ENCODE measurements at regions not wholly inside any gene's neighbourhood (a gene's known extent, or its start where the extent isn't known, plus 50 kb on each side); places are given as distances from the start of the nearest gene placed in this dataset.
A peak's percentile ranks its signal among the peaks of the same experiment; 100 is the strongest.

DNA sequence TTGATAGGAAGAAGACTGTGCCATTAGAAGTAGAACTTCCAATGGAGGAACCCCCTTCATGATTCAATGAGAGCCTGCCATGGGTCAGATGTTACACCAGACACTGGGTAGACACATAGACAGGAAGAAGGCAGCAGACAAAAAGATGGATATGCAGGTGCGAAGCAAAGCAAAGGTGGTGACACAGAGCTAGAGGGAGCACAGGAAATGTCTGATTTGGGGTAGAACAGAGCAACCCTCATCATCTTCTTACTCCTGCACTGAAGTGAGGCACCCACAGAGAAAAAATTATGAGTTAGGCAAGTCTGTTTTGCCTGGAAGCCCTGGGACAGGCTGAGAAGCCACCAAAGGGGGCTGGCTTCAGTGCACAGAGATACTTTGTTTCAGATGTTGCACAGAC lies 240.2 kb downstream of the ANAPC1 start:
- Histone ChIP-seq H3K27me3 (ENCODE audit: control insufficient read depth in 2 of 2, insufficient read depth in 1 of 2, low read length in 1 of 2) (no peaks in the 10 kb centered on the region), H3K4me3 (ENCODE audit: low read length in 2 of 2) (no peak overlapping the region), H3K27ac (ENCODE audit: low read depth in 1 of 2, low read length in 1 of 2) (peak overlapping the region in 1 of 2 donors; percentile 1), H3K9me3 (ENCODE audit: control insufficient read depth in 2 of 2, insufficient read depth in 1 of 2, low read length in 1 of 2) (peaks cover 0 to 2% of the 10 kb centered on the region in 2 donors), H3K4me1 (ENCODE audit: control insufficient read depth in 2 of 2, insufficient read depth in 2 of 2, low read length in 2 of 2) (peaks cover 0 to 14% of the 10 kb centered on the region in 2 donors), H3K36me3 (ENCODE audit: control insufficient read depth in 2 of 2, insufficient read depth in 2 of 2, low read length in 1 of 2) (no peaks in the 10 kb centered on the region)
- WGBS: 44% methylated on average over 1 of the region's 1 CpG
- peak in 5 of 9 donors; percentile 30 to 77 (median 52) for DNase-seq (ENCODE audit: low read depth in 6 of 9, low spot score in 9 of 9)

DNA sequence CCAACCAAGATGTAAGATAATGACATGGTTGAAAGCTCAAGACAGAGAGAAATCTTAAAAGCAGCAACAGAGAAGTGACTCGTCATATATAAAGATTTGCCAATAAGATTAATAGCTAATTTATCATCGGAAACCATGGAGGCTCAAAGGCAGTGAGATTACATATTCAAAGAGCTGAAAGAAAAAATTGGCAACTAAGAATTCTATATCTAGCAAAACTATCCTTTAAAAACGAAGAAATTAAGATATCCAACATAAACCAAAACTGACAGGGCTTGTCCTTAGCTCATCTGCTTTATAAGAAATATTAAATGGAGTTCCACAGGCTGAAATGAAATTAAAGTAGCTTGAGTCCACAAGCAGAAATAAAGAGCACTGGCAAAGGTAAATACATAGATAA lies 236.6 kb downstream of the ANAPC1 start:
- Histone ChIP-seq H3K4me1 (ENCODE audit: control insufficient read depth in 2 of 2, insufficient read depth in 2 of 2, low read length in 2 of 2) (peaks cover 0 to 14% of the 10 kb centered on the region in 2 donors), H3K27me3 (ENCODE audit: control insufficient read depth in 2 of 2, insufficient read depth in 1 of 2, low read length in 1 of 2) (no peaks in the 10 kb centered on the region), H3K9me3 (ENCODE audit: control insufficient read depth in 2 of 2, insufficient read depth in 1 of 2, low read length in 1 of 2) (no peaks in the 10 kb centered on the region), H3K36me3 (ENCODE audit: control insufficient read depth in 2 of 2, insufficient read depth in 2 of 2, low read length in 1 of 2) (no peaks in the 10 kb centered on the region), H3K27ac (ENCODE audit: low read depth in 1 of 2, low read length in 1 of 2) (no peak overlapping the region), H3K4me3 (ENCODE audit: low read length in 2 of 2) (no peak overlapping the region)
- DNase-seq (ENCODE audit: low read depth in 6 of 9, low spot score in 9 of 9): no peak
- 98% methylated on average over 3 of the region's 3 CpGs for WGBS

DNA sequence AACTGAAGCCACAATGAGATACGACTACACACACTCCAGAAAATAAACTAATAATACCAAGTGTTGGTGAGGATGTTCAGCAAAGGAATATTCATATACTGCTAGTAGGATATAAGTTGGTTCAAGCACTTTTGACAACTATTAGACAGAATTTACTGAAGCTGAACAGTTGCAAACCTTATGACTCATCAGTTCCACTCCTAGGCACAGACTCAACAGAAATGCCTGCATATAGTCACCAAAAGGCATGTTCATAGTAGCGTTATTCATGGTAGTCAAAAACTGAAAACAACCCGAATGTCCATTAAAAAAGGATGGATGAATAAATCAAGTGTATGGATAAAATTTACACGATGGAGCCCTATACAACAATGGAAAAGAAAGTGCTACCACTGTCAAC lies 232.0 kb downstream of the ANAPC1 start:
- no peak overlapping the region for H3K4me3 ChIP-seq (ENCODE audit: low read length in 2 of 2)
- H3K9me3 ChIP-seq (ENCODE audit: control insufficient read depth in 2 of 2, insufficient read depth in 1 of 2, low read length in 1 of 2): no peaks in the 10 kb centered on the region
- 96% methylated on average over 4 of the region's 4 CpGs for WGBS
- H3K36me3 ChIP-seq (ENCODE audit: control insufficient read depth in 2 of 2, insufficient read depth in 2 of 2, low read length in 1 of 2): no peaks in the 10 kb centered on the region
- H3K27ac ChIP-seq (ENCODE audit: low read depth in 1 of 2, low read length in 1 of 2): no peak overlapping the region
- no peak for DNase-seq (ENCODE audit: low read depth in 6 of 9, low spot score in 9 of 9)
- no peaks in the 10 kb centered on the region for H3K27me3 ChIP-seq (ENCODE audit: control insufficient read depth in 2 of 2, insufficient read depth in 1 of 2, low read length in 1 of 2)
- H3K4me1 ChIP-seq (ENCODE audit: control insufficient read depth in 2 of 2, insufficient read depth in 2 of 2, low read length in 2 of 2): peaks cover 0 to 5% of the 10 kb centered on the region in 2 donors

DNA sequence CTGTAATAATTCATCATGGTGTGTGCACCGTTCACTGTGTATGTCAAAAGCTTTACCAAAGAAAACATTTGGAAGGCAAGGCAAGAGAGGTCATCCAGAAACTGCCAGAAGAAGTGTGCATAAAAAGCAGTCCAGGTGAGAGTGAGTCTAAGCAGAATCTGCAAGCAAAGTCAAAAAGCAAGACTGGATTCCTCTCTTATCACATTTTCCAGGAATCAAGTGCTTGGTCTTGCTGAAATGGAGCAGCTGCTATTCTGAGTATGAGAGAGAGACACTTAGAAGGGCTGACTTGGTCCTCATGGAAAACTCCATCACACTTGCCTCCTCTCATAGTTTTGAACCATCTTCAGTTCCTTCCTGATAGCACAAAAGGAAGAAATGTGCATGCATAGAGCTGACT lies 231.3 kb downstream of the ANAPC1 start:
- H3K27me3 ChIP-seq (ENCODE audit: control insufficient read depth in 2 of 2, insufficient read depth in 1 of 2, low read length in 1 of 2): no peaks in the 10 kb centered on the region
- WGBS: 93% methylated on average over 1 of the region's 1 CpG
- DNase-seq (ENCODE audit: low read depth in 6 of 9, low spot score in 9 of 9): no peak
- H3K4me3 ChIP-seq (ENCODE audit: low read length in 2 of 2): no peak overlapping the region
- no peaks in the 10 kb centered on the region for H3K9me3 ChIP-seq (ENCODE audit: control insufficient read depth in 2 of 2, insufficient read depth in 1 of 2, low read length in 1 of 2)
- H3K36me3 ChIP-seq (ENCODE audit: control insufficient read depth in 2 of 2, insufficient read depth in 2 of 2, low read length in 1 of 2): no peaks in the 10 kb centered on the region
- H3K27ac ChIP-seq (ENCODE audit: low read depth in 1 of 2, low read length in 1 of 2): no peak overlapping the region
- peaks cover 0 to 5% of the 10 kb centered on the region in 2 donors for H3K4me1 ChIP-seq (ENCODE audit: control insufficient read depth in 2 of 2, insufficient read depth in 2 of 2, low read length in 2 of 2)

DNA sequence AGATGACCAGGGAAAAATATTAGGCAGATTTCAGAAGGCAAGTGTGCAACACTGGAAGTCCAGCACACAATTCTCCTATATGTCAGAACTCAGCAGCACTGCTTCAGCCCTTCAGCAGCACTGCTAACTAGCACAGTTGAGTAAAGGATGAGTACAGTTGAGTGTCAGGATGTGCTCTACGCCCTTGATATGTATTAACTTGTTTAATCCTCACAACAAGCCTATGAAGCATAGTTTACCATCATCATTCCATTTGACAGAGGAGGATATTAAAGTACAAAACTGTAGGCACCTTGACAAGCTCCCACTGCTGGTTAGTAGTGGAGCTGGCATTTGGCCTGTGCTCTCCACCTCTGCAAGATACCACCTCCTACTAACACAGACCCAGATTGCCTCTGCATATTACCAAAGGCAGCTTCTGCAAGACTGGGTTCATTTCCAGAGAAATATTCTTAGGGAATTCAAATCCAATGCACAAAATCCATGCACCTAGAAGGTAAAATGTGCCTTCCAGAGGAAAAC lies 230.8 kb downstream of the ANAPC1 start:
- Histone ChIP-seq H3K27me3 (ENCODE audit: control insufficient read depth in 2 of 2, insufficient read depth in 1 of 2, low read length in 1 of 2) (no peaks in the 10 kb centered on the region), H3K36me3 (ENCODE audit: control insufficient read depth in 2 of 2, insufficient read depth in 2 of 2, low read length in 1 of 2) (no peaks in the 10 kb centered on the region), H3K4me1 (ENCODE audit: control insufficient read depth in 2 of 2, insufficient read depth in 2 of 2, low read length in 2 of 2) (peaks cover 0 to 5% of the 10 kb centered on the region in 2 donors), H3K4me3 (ENCODE audit: low read length in 2 of 2) (no peak overlapping the region), H3K9me3 (ENCODE audit: control insufficient read depth in 2 of 2, insufficient read depth in 1 of 2, low read length in 1 of 2) (no peaks in the 10 kb centered on the region), H3K27ac (ENCODE audit: low read depth in 1 of 2, low read length in 1 of 2) (no peak overlapping the region)
- no peak for DNase-seq (ENCODE audit: low read depth in 6 of 9, low spot score in 9 of 9)
- 100% methylated on average over 1 of the region's 1 CpG for WGBS

DNA sequence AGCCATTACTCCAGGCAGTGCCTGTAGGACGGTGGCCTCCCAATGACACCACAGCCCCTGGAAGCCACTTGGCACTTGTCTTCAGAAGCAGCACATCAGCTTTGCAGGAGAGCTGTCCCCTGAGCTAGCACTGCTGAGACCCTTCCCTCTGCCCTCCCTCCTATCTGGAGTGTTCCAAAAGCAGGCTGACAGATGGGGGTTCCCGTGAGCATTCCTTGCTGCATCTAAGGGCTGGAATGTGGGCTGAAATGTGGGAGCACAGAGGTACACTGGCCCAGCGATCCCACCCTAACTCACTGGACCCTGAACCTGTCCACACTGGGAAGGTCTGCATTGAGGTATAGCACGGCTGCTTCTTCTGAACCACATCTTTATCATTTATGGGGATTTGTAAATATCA lies 230.1 kb downstream of the ANAPC1 start:
- Histone ChIP-seq H3K27me3 (ENCODE audit: control insufficient read depth in 2 of 2, insufficient read depth in 1 of 2, low read length in 1 of 2) (no peaks in the 10 kb centered on the region), H3K9me3 (ENCODE audit: control insufficient read depth in 2 of 2, insufficient read depth in 1 of 2, low read length in 1 of 2) (no peaks in the 10 kb centered on the region), H3K4me1 (ENCODE audit: control insufficient read depth in 2 of 2, insufficient read depth in 2 of 2, low read length in 2 of 2) (peaks cover under 1 to 5% of the 10 kb centered on the region in 2 donors), H3K36me3 (ENCODE audit: control insufficient read depth in 2 of 2, insufficient read depth in 2 of 2, low read length in 1 of 2) (no peaks in the 10 kb centered on the region), H3K27ac (ENCODE audit: low read depth in 1 of 2, low read length in 1 of 2) (no peak overlapping the region), H3K4me3 (ENCODE audit: low read length in 2 of 2) (no peak overlapping the region)
- 96% methylated on average over 4 of the region's 4 CpGs for WGBS
- DNase-seq (ENCODE audit: low read depth in 6 of 9, low spot score in 9 of 9): no peak

DNA sequence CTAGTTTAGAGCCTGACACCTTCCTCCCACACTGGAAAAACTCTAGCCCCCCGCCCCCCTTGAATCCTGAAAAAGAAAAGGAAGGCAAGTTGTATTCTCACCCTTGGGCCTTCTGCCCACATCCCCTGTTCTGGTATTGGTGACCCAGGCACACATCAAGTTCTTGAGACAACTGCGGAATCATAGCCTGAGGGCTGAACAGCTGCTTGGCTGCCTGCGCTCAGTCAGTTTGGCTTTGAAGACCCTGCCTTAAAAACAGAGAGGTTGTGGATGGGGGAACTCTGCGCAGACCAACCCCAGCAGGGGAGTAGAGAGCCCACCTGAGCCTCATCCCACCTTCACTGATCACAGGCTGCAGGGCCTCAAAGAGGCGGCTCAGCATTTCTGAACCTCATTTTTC lies 229.2 kb downstream of the ANAPC1 start:
- Histone ChIP-seq H3K4me3 (ENCODE audit: low read length in 2 of 2) (no peak overlapping the region), H3K4me1 (ENCODE audit: control insufficient read depth in 2 of 2, insufficient read depth in 2 of 2, low read length in 2 of 2) (peaks cover 9 to 13% of the 10 kb centered on the region in 2 donors), H3K9me3 (ENCODE audit: control insufficient read depth in 2 of 2, insufficient read depth in 1 of 2, low read length in 1 of 2) (no peaks in the 10 kb centered on the region), H3K27me3 (ENCODE audit: control insufficient read depth in 2 of 2, insufficient read depth in 1 of 2, low read length in 1 of 2) (no peaks in the 10 kb centered on the region), H3K27ac (ENCODE audit: low read depth in 1 of 2, low read length in 1 of 2) (no peak overlapping the region), H3K36me3 (ENCODE audit: control insufficient read depth in 2 of 2, insufficient read depth in 2 of 2, low read length in 1 of 2) (no peaks in the 10 kb centered on the region)
- DNase-seq (ENCODE audit: low read depth in 6 of 9, low spot score in 9 of 9): no peak
- WGBS: 97% methylated on average over 5 of the region's 5 CpGs

DNA sequence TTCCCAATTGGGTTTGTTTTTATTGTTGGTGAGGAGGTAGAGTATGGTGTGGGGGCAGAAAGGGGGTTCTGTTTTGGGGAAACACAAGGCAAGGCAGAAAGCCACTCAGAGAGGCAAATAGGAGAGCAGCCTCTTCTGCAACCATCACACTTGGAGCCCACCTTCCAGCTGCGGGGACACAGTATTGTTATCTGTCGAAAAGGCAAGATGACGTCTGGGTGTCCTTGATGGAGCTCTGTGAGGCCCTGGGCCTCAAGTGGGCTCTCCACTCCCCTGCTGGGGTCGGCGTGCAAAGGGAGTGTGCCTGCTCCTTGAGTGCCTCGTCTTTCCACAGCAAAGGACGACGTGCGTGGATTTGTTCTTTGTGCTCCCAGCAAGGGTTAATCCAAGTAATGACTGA lies 227.6 kb downstream of the ANAPC1 start:
- Histone ChIP-seq H3K36me3 (ENCODE audit: control insufficient read depth in 2 of 2, insufficient read depth in 2 of 2, low read length in 1 of 2) (no peaks in the 10 kb centered on the region), H3K4me3 (ENCODE audit: low read length in 2 of 2) (no peak overlapping the region), H3K9me3 (ENCODE audit: control insufficient read depth in 2 of 2, insufficient read depth in 1 of 2, low read length in 1 of 2) (no peaks in the 10 kb centered on the region), H3K4me1 (ENCODE audit: control insufficient read depth in 2 of 2, insufficient read depth in 2 of 2, low read length in 2 of 2) (peaks cover 12 to 15% of the 10 kb centered on the region in 2 donors), H3K27me3 (ENCODE audit: control insufficient read depth in 2 of 2, insufficient read depth in 1 of 2, low read length in 1 of 2) (no peaks in the 10 kb centered on the region), H3K27ac (ENCODE audit: low read depth in 1 of 2, low read length in 1 of 2) (no peak overlapping the region)
- 99% methylated on average over 9 of the region's 9 CpGs for WGBS
- DNase-seq (ENCODE audit: low read depth in 6 of 9, low spot score in 9 of 9): no peak

DNA sequence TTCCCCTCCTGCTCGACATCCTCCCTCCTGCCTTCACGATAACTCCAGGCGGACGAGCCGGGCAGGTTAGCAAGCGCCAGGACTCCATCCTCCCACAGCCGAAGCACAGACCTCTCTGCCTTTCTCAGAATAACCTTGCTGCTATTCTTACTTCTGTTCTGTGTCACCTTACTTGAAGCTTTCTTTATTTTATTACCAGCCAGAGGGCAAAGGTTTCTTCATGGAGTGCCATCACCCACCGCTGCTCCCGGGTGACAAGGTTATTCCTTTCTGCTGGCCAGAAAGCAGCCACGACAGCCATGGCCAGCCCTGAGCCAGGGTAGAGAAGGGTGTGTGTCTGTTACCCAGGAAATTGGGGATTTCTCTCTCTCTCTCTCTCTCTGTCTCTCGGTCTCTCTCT lies 227.1 kb downstream of the ANAPC1 start:
- Histone ChIP-seq H3K4me1 (ENCODE audit: control insufficient read depth in 2 of 2, insufficient read depth in 2 of 2, low read length in 2 of 2) (peaks cover 12 to 15% of the 10 kb centered on the region in 2 donors), H3K27me3 (ENCODE audit: control insufficient read depth in 2 of 2, insufficient read depth in 1 of 2, low read length in 1 of 2) (no peaks in the 10 kb centered on the region), H3K4me3 (ENCODE audit: low read length in 2 of 2) (no peak overlapping the region), H3K36me3 (ENCODE audit: control insufficient read depth in 2 of 2, insufficient read depth in 2 of 2, low read length in 1 of 2) (no peaks in the 10 kb centered on the region), H3K27ac (ENCODE audit: low read depth in 1 of 2, low read length in 1 of 2) (no peak overlapping the region), H3K9me3 (ENCODE audit: control insufficient read depth in 2 of 2, insufficient read depth in 1 of 2, low read length in 1 of 2) (no peaks in the 10 kb centered on the region)
- 90% methylated on average over 11 of the region's 11 CpGs for WGBS
- no peak for DNase-seq (ENCODE audit: low read depth in 6 of 9, low spot score in 9 of 9)

Measured in thymus (tissue), 11 donors.